ENCODE measurements at regions not wholly inside any gene's neighbourhood (a gene's known extent, or its start where the extent isn't known, plus 50 kb on each side); places are given as distances from the start of the nearest gene placed in this dataset.

DNA sequence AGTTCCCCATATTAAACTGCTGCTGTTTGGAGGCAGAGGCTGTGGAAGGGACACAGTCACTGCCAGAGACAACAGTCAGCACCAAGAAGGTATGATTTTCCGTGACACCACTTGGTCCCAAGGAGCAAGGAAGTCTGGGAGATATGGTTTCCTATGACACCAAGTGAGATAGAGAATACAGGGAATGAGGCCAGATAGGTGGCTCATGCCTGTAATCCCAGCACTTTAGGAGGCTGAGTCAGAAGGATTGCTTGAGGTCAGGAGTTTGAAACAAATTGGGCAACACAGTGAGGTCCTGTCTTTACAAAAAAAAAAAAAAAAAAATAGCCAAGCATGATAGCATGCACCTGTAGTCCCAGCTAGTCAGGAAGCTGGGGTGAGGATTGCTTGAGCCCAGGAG, 90.8 kb downstream of the ABCC12 start:
- Mint-ChIP-seq H3K27ac (no peak overlapping the region), H3K4me1 (no peaks in the 10 kb centered on the region; the same call in 2 of the 3 replicates), H3K36me3 (ENCODE audit: low read depth) (no peaks in the 10 kb centered on the region), H3K27me3 (ENCODE audit: insufficient read depth, low read depth, poor library complexity) (no peaks in the 10 kb centered on the region), H3K9me3 (no peaks in the 10 kb centered on the region; the same call in 2 of the 3 replicates), H3K4me3 (no peak overlapping the region)
- H3K4me1 ChIP-seq (ENCODE audit: insufficient read depth) = no peaks in the 10 kb centered on the region
- no peaks in the 10 kb centered on the region for H3F3A ChIP-seq (replicated peaks; ENCODE audit: low read depth)
- no peak overlapping the region for H2AFZ ChIP-seq
- no peaks in the 10 kb centered on the region for H3K36me3 ChIP-seq (ENCODE audit: insufficient read depth)
- H3K4me2 ChIP-seq = no peak overlapping the region
- ATAC-seq (no peak), DNase-seq (ENCODE audit: low spot score) (no peak)
- no peaks in the 10 kb centered on the region for H4K20me1 ChIP-seq (replicated peaks; ENCODE audit: insufficient read depth)
- H3K27ac ChIP-seq (ENCODE audit: low read depth) = no peak overlapping the region
- H3K9me2 ChIP-seq (ENCODE audit: insufficient read depth) = no peaks in the 10 kb centered on the region
- TF ChIP-seq POLR2AphosphoS5 (IDR thresholded peaks at IDR 0.05; ENCODE audit: low read depth) (no peak), CREB1 (CRISPR knock-in tag; IDR thresholded peaks at IDR 0.05; ENCODE audit: low read depth) (no peak), JUNB (IDR thresholded peaks at IDR 0.05; ENCODE audit: unreplicated experiment) (no peak), EZH2phosphoT487 (IDR thresholded peaks at IDR 0.05; ENCODE audit: unreplicated experiment) (no peak), EZH2 (IDR thresholded peaks at IDR 0.05; ENCODE audit: low read depth, unreplicated experiment) (no peak)
- H3K27me3 ChIP-seq (ENCODE audit: insufficient read depth) = no peaks in the 10 kb centered on the region
- H3K4me3 ChIP-seq = no peak overlapping the region
- H3K79me2 ChIP-seq (replicated peaks; ENCODE audit: insufficient read depth) = no peaks in the 10 kb centered on the region

DNA sequence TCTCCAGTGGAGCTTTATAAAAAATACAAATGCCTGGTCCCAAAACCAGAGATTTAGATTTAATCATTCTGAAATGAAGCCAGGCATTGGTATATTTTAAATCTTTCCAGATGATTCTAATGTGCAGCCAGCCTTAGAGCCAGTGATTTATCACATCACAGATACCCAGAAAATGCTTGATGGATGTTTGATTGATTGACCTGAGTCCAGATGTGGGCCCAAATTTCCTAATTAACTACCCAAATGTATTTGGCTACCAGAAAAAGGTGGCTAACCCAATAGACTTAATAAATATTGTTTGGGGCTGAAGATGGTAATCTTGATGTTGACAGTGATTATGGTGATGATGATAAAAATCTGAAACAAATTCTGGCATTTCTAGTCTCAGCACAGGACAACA, 93.1 kb downstream of the ABCC12 start:
- H3K4me1 Mint-ChIP-seq = no peaks in the 10 kb centered on the region; the same call in 2 of the 3 replicates
- ATAC-seq (no peak), DNase-seq (ENCODE audit: low spot score) (no peak)
- Histone ChIP-seq H3K9me2 (ENCODE audit: insufficient read depth) (no peaks in the 10 kb centered on the region), H3K4me1 (ENCODE audit: insufficient read depth) (no peaks in the 10 kb centered on the region), H3K4me3 (no peak overlapping the region), H3F3A (replicated peaks; ENCODE audit: low read depth) (no peaks in the 10 kb centered on the region), H3K4me2 (no peak overlapping the region), H3K27me3 (ENCODE audit: insufficient read depth) (no peaks in the 10 kb centered on the region), H3K36me3 (ENCODE audit: insufficient read depth) (no peaks in the 10 kb centered on the region), H2AFZ (no peak overlapping the region), H3K79me2 (replicated peaks; ENCODE audit: insufficient read depth) (no peaks in the 10 kb centered on the region), H4K20me1 (replicated peaks; ENCODE audit: insufficient read depth) (no peaks in the 10 kb centered on the region), H3K27ac (ENCODE audit: low read depth) (no peak overlapping the region)
- H3K4me3 Mint-ChIP-seq = no peak overlapping the region
- no peak overlapping the region for H3K27ac Mint-ChIP-seq
- H3K9me3 Mint-ChIP-seq = peaks cover 10% of the 10 kb centered on the region
- TF ChIP-seq CREB1 (CRISPR knock-in tag; IDR thresholded peaks at IDR 0.05; ENCODE audit: low read depth) (no peak), ETS1 (IDR thresholded peaks at IDR 0.05) (no peak), EZH2 (IDR thresholded peaks at IDR 0.05; ENCODE audit: low read depth, unreplicated experiment) (no peak), ZNF462 (CRISPR knock-in tag; IDR thresholded peaks at IDR 0.05) (no peak), EZH2phosphoT487 (IDR thresholded peaks at IDR 0.05; ENCODE audit: unreplicated experiment) (no peak), ZNF331 (CRISPR knock-in tag; IDR thresholded peaks at IDR 0.05; ENCODE audit: low read depth) (no peak), NANOG (IDR thresholded peaks at IDR 0.05; ENCODE audit: borderline replicate concordance) (no peak), JUNB (IDR thresholded peaks at IDR 0.05; ENCODE audit: unreplicated experiment) (no peak)
- no peaks in the 10 kb centered on the region for H3K27me3 Mint-ChIP-seq (ENCODE audit: insufficient read depth, low read depth, poor library complexity)
- peaks cover 3% of the 10 kb centered on the region; the same call in 2 of the 3 replicates for H3K36me3 Mint-ChIP-seq (ENCODE audit: low read depth)
